AG20443 (cell line): ENCODE measurements at regions not wholly inside any gene's neighbourhood (a gene's known extent, or its start where the extent isn't known, plus 50 kb on each side); places are given as distances from the start of the nearest gene placed in this dataset.

Experiments
- DNase-seq: peaks from one replicate; pipeline ENCODE4 v3.0.0; 2012; ENCODE audit warnings: low spot score, mixed read lengths

GRCh38 chr20:63128367-63128766 is 87.6 kb downstream of the YTHDF1 start:
- DNase-seq: no peak

GRCh38 chr20:63127700-63128364 is 88.1 kb downstream of the YTHDF1 start:
- DNase-seq: no peak

- DNase-seq: no peak
Measured at GRCh38 chr20:63126876-63127699, 88.8 kb downstream of the YTHDF1 start.

GRCh38 chr20:63125838-63126601 is 89.9 kb downstream of the YTHDF1 start:
- DNase-seq: no peak

- DNase-seq: no peak
Measured at GRCh38 chr20:63125581-63125837, 90.4 kb downstream of the YTHDF1 start.

- no peak for DNase-seq
Measured at GRCh38 chr20:63124782-63125580, 91.0 kb downstream of the YTHDF1 start.

GRCh38 chr20:63124092-63124781 is 91.7 kb downstream of the YTHDF1 start:
- DNase-seq: no peak

- DNase-seq: no peak
Measured at GRCh38 chr20:63123331-63123741, 92.6 kb downstream of the YTHDF1 start.

- no peak for DNase-seq
Measured at GRCh38 chr20:63122626-63123025, 93.3 kb downstream of the YTHDF1 start.

GRCh38 chr20:63121749-63122405 is 94.1 kb downstream of the YTHDF1 start:
- DNase-seq: no peak

- DNase-seq: no peak
Measured at GRCh38 chr20:63121246-63121645, 94.7 kb downstream of the YTHDF1 start.

GRCh38 chr20:63120808-63121090 is 95.2 kb downstream of the YTHDF1 start:
- DNase-seq: no peak

GRCh38 chr20:63119963-63120807 is 95.7 kb downstream of the YTHDF1 start:
- no peak for DNase-seq

- DNase-seq: no peak
Measured at GRCh38 chr20:63119121-63119962, 96.6 kb downstream of the YTHDF1 start.

- no peak for DNase-seq
Measured at GRCh38 chr20:63118303-63119120, 97.4 kb downstream of the YTHDF1 start.

GRCh38 chr20:63117661-63118302 is 98.1 kb downstream of the YTHDF1 start:
- no peak for DNase-seq

GRCh38 chr20:63117151-63117550 is 98.8 kb downstream of the YTHDF1 start:
- DNase-seq: no peak
